ENCODE measurements at regions not wholly inside any gene's neighbourhood (a gene's known extent, or its start where the extent isn't known, plus 50 kb on each side); places are given as distances from the start of the nearest gene placed in this dataset.

- TF ChIP-seq EZH2 (IDR thresholded peaks at IDR 0.05; ENCODE audit: low read depth, low read length, severe bottlenecking) (no peak), JUN (IDR thresholded peaks at IDR 0.05; ENCODE audit: low read depth, low read length) (no peak), HDAC6 (IDR thresholded peaks at IDR 0.05; ENCODE audit: low read depth, low read length) (no peak)
Measured at GRCh38 chr18:49731421-49731841, 81.9 kb downstream of the ACAA2 start.

All from H1 (cell line).